ENCODE measurements at regions not wholly inside any gene's neighbourhood (a gene's known extent, or its start where the extent isn't known, plus 50 kb on each side); places are given as distances from the start of the nearest gene placed in this dataset.

- no peak for TF ChIP-seq CTCF (conservative IDR thresholded peaks at IDR 0.05; ENCODE audit: low read length)
- no peak for TF ChIP-seq EZH2phosphoT487 (IDR thresholded peaks at IDR 0.05; ENCODE audit: borderline replicate concordance, low read depth, low read length)
Measured at GRCh38 chr7:115356999-115357702, 435.3 kb downstream of the MDFIC start.
